ENCODE measurements at regions not wholly inside any gene's neighbourhood (a gene's known extent, or its start where the extent isn't known, plus 50 kb on each side); places are given as distances from the start of the nearest gene placed in this dataset.
A peak's percentile ranks its signal among the peaks of the same experiment; 100 is the strongest.

GRCh38 chr2:42913280-42913878 is 121.0 kb upstream of the HAAO start:
- H3K4me3 ChIP-seq (replicated peaks; ENCODE audit: insufficient read depth, low read length) = no peak overlapping the region
- no peak for DNase-seq (ENCODE audit: low read depth in 1 of 2, low spot score in 1 of 2)
- H3K27ac ChIP-seq (replicated peaks) = peak overlapping the region; percentile 31; the same call in 1 of the 2 replicates
- no peak for TF ChIP-seq CTCF (IDR thresholded peaks at IDR 0.05; ENCODE audit: insufficient read depth, low read length)
- no peak for TF ChIP-seq GABPA (IDR thresholded peaks at IDR 0.05; ENCODE audit: low read depth)
- TF ChIP-seq REST (IDR thresholded peaks at IDR 0.05; ENCODE audit: insufficient replicate concordance, low read depth) = no peak
- TF ChIP-seq SPI1 (IDR thresholded peaks at IDR 0.05; ENCODE audit: borderline replicate concordance, low read depth) = no peak
- no peak for TF ChIP-seq POLR2AphosphoS5 (IDR thresholded peaks at IDR 0.05; ENCODE audit: low read depth)
- no peaks in the 10 kb centered on the region for H3K27me3 ChIP-seq (ENCODE audit: insufficient read depth, poor library complexity, severe bottlenecking)

GRCh38 chr2:42910645-42911405 is 118.4 kb upstream of the HAAO start:
- no peak overlapping the region for H3K27ac ChIP-seq (replicated peaks)
- TF ChIP-seq GABPA (IDR thresholded peaks at IDR 0.05; ENCODE audit: low read depth) (no peak), SPI1 (IDR thresholded peaks at IDR 0.05; ENCODE audit: borderline replicate concordance, low read depth) (no peak), POLR2AphosphoS5 (IDR thresholded peaks at IDR 0.05; ENCODE audit: low read depth) (no peak), CTCF (IDR thresholded peaks at IDR 0.05; ENCODE audit: insufficient read depth, low read length) (no peak), REST (IDR thresholded peaks at IDR 0.05; ENCODE audit: insufficient replicate concordance, low read depth) (no peak)
- no peak overlapping the region for H3K4me3 ChIP-seq (replicated peaks; ENCODE audit: insufficient read depth, low read length)
- H3K27me3 ChIP-seq (ENCODE audit: insufficient read depth, poor library complexity, severe bottlenecking) = no peaks in the 10 kb centered on the region
- DNase-seq (ENCODE audit: low read depth in 1 of 2, low spot score in 1 of 2) = no peak

GRCh38 chr2:42909966-42910365 is 117.6 kb upstream of the HAAO start:
- Histone ChIP-seq H3K27me3 (ENCODE audit: insufficient read depth, poor library complexity, severe bottlenecking) (no peaks in the 10 kb centered on the region), H3K4me3 (replicated peaks; ENCODE audit: insufficient read depth, low read length) (no peak overlapping the region), H3K27ac (replicated peaks) (no peak overlapping the region)
- TF ChIP-seq SPI1 (IDR thresholded peaks at IDR 0.05; ENCODE audit: borderline replicate concordance, low read depth) (no peak), GABPA (IDR thresholded peaks at IDR 0.05; ENCODE audit: low read depth) (no peak), POLR2AphosphoS5 (IDR thresholded peaks at IDR 0.05; ENCODE audit: low read depth) (no peak), REST (IDR thresholded peaks at IDR 0.05; ENCODE audit: insufficient replicate concordance, low read depth) (no peak), CTCF (IDR thresholded peaks at IDR 0.05; ENCODE audit: insufficient read depth, low read length) (no peak)
- DNase-seq (ENCODE audit: low read depth in 1 of 2, low spot score in 1 of 2) = no peak
